MM.1S (cell line): ENCODE measurements at regions not wholly inside any gene's neighbourhood (a gene's known extent, or its start where the extent isn't known, plus 50 kb on each side); places are given as distances from the start of the nearest gene placed in this dataset.

ENCODE experiments used
- DNase-seq: peaks from one replicate; pipeline ENCODE4 v3.0.0-alpha.2; 2015
- H2AFZ ChIP-seq: fragments of 300-600 bp; sonication (generic); 2 replicates; pipeline ENCODE4 v1.6.0; 2016; ENCODE audit warnings: antibody characterized with exemption, low read length
- H3F3A ChIP-seq: fragments of 300-600 bp; sonication (generic); 2 replicates; pipeline ENCODE4 v1.6.1; 2016; ENCODE audit warnings: mild to moderate bottlenecking, antibody characterized with exemption, low read length, moderate library complexity, mixed read lengths; ENCODE audit not compliant: insufficient read depth
- H3K27ac ChIP-seq: fragments of 300-600 bp; sonication (generic); 2 replicates; pipeline ENCODE4 v1.5.1; 2016; ENCODE audit warnings: mild to moderate bottlenecking, low read length
- H3K27me3 ChIP-seq: fragments of 300-600 bp; sonication (generic); replicated peaks from 2 replicates; pipeline ENCODE4 v1.6.0; 2016; ENCODE audit warnings: low read length; ENCODE audit not compliant: insufficient read depth
- H3K36me3 ChIP-seq: fragments of 300-600 bp; sonication (generic); replicated peaks from 2 replicates; pipeline ENCODE4 v1.6.1; 2016; ENCODE audit warnings: mild to moderate bottlenecking, low read length, mixed read lengths; ENCODE audit not compliant: insufficient read depth
- H3K4me1 ChIP-seq: fragments of 300-600 bp; sonication (generic); 2 replicates; pipeline ENCODE4 v1.6.1; 2016; ENCODE audit warnings: low read length, mixed read lengths
- H3K4me2 ChIP-seq: fragments of 300-600 bp; sonication (generic); 2 replicates; pipeline ENCODE4 v1.6.0; 2016; ENCODE audit warnings: low read depth, low read length
- H3K4me3 ChIP-seq: fragments of 300-600 bp; sonication (generic); 2 replicates; pipeline ENCODE4 v1.5.1; 2016; ENCODE audit warnings: low read length, mixed read lengths
- H3K79me2 ChIP-seq: fragments of 300-600 bp; sonication (generic); 2 replicates; pipeline ENCODE4 v1.6.1; 2016; ENCODE audit warnings: mixed run types, low read length, mixed read lengths
- H3K9ac ChIP-seq: fragments of 300-600 bp; sonication (generic); 2 replicates; pipeline ENCODE4 v1.6.1; 2016; ENCODE audit warnings: low read length, mixed read lengths
- H3K9me2 ChIP-seq: fragments of 300-600 bp; sonication (generic); replicated peaks from 2 replicates; pipeline ENCODE4 v1.6.1; 2016; ENCODE audit warnings: mild to moderate bottlenecking, low read length, mixed read lengths; ENCODE audit not compliant: insufficient read depth
- H3K9me3 ChIP-seq: fragments of 300-600 bp; sonication (generic); replicated peaks from 2 replicates; pipeline ENCODE4 v1.6.1; 2016; ENCODE audit warnings: mild to moderate bottlenecking, low read length, mixed read lengths; ENCODE audit not compliant: insufficient read depth
- H4K20me1 ChIP-seq: fragments of 300-600 bp; sonication (generic); 2 replicates; pipeline ENCODE4 v1.6.1; 2016; ENCODE audit warnings: mild to moderate bottlenecking, low read length, moderate library complexity, mixed read lengths; ENCODE audit not compliant: insufficient read depth
- CTCF ChIP-seq: fragments of 300-600 bp; sonication (generic); IDR thresholded peaks from 2 replicates; pipeline ENCODE4 v1.5.1; 2016; ENCODE audit warnings: antibody characterized with exemption, low read length, mixed read lengths
- EZH2 ChIP-seq: fragments of 300-600 bp; sonication (generic); optimal IDR thresholded peaks from 2 replicates; pipeline ENCODE3; 2017; ENCODE audit warnings: low read depth, mild to moderate bottlenecking, antibody characterized with exemption, low read length, mixed read lengths
- EZH2phosphoT487 ChIP-seq: fragments of 300-600 bp; sonication (generic); IDR thresholded peaks from 2 replicates; pipeline ENCODE4 v1.6.1; 2018; ENCODE audit warnings: antibody characterized with exemption, low read length

DNA sequence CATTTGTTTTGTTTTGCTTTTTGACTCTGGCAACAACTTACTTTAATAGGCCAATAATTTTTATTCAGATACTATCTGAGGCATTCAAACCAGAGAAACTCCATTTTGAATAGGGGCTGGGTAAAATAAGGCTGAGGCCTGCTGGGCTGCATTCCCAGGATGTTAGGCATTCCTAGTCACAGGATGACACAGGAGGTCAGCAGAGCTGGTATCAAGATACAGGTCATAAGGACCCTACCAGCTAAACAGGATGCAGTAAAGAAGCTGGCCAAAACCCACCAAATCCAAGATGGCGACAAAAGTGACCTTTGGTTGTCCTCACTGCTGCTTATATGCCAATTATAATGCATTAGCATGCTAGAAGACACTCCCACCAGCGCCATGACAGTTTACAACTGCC, 102.2 kb upstream of the XPO1 start:
- H3K4me2 ChIP-seq = no peak overlapping the region
- no peaks in the 10 kb centered on the region for H3K4me1 ChIP-seq
- no peaks in the 10 kb centered on the region for H3F3A ChIP-seq

DNA sequence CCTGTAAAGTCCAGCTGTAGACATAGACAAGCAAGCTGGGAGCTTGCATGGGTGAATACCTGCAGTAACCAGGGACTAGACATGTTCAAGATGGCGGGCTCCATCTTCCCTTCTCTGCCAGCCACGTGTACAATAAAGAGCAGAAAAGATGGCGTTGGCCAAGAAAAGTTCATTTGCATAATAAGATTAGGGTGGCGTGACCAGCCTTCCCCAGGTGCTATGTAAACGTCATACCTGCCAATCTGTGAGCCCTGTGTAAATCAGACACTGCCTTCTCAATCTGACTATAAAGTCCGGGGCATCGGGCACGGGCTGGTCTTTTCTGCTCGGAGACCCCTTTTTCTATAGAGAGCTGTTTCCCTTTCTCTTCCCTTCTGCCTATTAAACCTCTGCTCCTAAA, 101.6 kb upstream of the XPO1 start:
- DNase-seq = no peak
- no peak overlapping the region for H2AFZ ChIP-seq

More for the DNA sequence above, 102.2 kb upstream of the XPO1 start:
- no peak overlapping the region for H3K4me3 ChIP-seq
- TF ChIP-seq EZH2 = no peak
- no peak for TF ChIP-seq EZH2phosphoT487
- TF ChIP-seq CTCF = no peak
- H3K27me3 ChIP-seq = no peaks in the 10 kb centered on the region
- H3K27ac ChIP-seq = no peak overlapping the region
- H3K79me2 ChIP-seq = no peaks in the 10 kb centered on the region
- H4K20me1 ChIP-seq = no peaks in the 10 kb centered on the region
- DNase-seq = no peak
- no peak overlapping the region for H3K9ac ChIP-seq
- H2AFZ ChIP-seq = peak overlapping the region; percentile 10
- H3K9me2 ChIP-seq = no peaks in the 10 kb centered on the region
- no peaks in the 10 kb centered on the region for H3K9me3 ChIP-seq
- no peaks in the 10 kb centered on the region for H3K36me3 ChIP-seq

DNA sequence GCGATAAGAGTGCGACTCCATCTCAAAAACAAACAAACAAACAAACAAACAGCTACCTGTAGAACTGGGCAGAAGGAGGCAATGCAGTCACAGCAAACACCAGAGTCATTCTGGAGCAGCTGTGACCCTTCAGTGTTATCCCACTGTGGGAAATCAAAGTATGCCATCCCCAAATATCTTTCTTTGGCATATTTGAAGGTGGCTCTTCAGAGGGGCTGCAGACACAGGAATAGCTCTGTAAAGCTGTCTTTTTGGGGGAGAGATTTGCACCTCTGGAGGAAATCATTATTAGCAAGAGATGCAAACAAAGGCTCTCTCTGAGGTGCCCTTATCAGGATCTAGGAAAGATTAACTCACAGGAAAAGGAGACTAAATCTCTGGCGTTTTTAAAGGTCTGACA, 98.5 kb upstream of the XPO1 start:
- Histone ChIP-seq H3K9ac (no peak overlapping the region), H4K20me1 (no peaks in the 10 kb centered on the region), H3K4me3 (no peak overlapping the region), H3K27ac (no peak overlapping the region), H3K27me3 (no peaks in the 10 kb centered on the region), H3K4me2 (no peak overlapping the region), H3K9me3 (no peaks in the 10 kb centered on the region), H3K9me2 (no peaks in the 10 kb centered on the region), H3F3A (no peaks in the 10 kb centered on the region), H3K4me1 (no peaks in the 10 kb centered on the region), H3K36me3 (no peaks in the 10 kb centered on the region), H3K79me2 (no peaks in the 10 kb centered on the region), H2AFZ (no peak overlapping the region)
- no peak for DNase-seq
- TF ChIP-seq EZH2 (no peak), EZH2phosphoT487 (no peak), CTCF (no peak)

More for the DNA sequence above, 101.6 kb upstream of the XPO1 start:
- TF ChIP-seq EZH2 (no peak), CTCF (no peak), EZH2phosphoT487 (no peak)
- Histone ChIP-seq H3K4me1 (no peaks in the 10 kb centered on the region), H3K27me3 (no peaks in the 10 kb centered on the region), H3F3A (no peaks in the 10 kb centered on the region), H3K36me3 (no peaks in the 10 kb centered on the region), H3K9ac (no peak overlapping the region), H3K4me3 (no peak overlapping the region), H3K27ac (no peak overlapping the region), H3K9me2 (no peaks in the 10 kb centered on the region), H3K4me2 (no peak overlapping the region), H3K9me3 (no peaks in the 10 kb centered on the region), H4K20me1 (no peaks in the 10 kb centered on the region), H3K79me2 (no peaks in the 10 kb centered on the region)
